SK-N-SH (cell line): ENCODE measurements at regions not wholly inside any gene's neighbourhood (a gene's known extent, or its start where the extent isn't known, plus 50 kb on each side); places are given as distances from the start of the nearest gene placed in this dataset.

Source experiments
- CTCF ChIA-PET: fragments of 300-600, 350-600 bp; formaldehyde crosslinking; extraction: SDS; loops from one replicate; lab custom pipeline; 2021; lab: Yijun Ruan, JAX
- POLR2A ChIA-PET: fragments of 350-600 bp; sonication (Branson Sonifier 250); formaldehyde crosslinking; extraction: SDS; loops from one replicate; lab custom pipeline; 2020; ENCODE audit warnings: antibody characterized with exemption, inconsistent platforms; lab: Yijun Ruan, JAX
- DNase-seq: peaks from one replicate; pipeline ENCODE4 v3.0.0; 2012
- H2AFZ ChIP-seq: fragments of 200-600 bp; sonication (generic); 2 replicates; pipeline ENCODE4 v1.8.1; 2016; ENCODE audit warnings: antibody characterized with exemption, mild to moderate bottlenecking, low read depth
- H3F3A ChIP-seq: fragments of 200-600 bp; sonication (generic); replicated peaks from 2 replicates; pipeline ENCODE3; 2016; ENCODE audit warnings: antibody characterized with exemption, mild to moderate bottlenecking; ENCODE audit not compliant: insufficient read depth
- H3K27ac ChIP-seq, 2 experiments: fragments of 200-500 bp in 1 of 2; fragments of 200-600 bp in 1 of 2; sonication (Bioruptor generic) in 1 of 2; sonication (generic), shearing (Covaris generic) in 1 of 2; 2 replicates each; pipeline versions ENCODE4 v1.5.1 to v1.6.1; 2014 to 2016; ENCODE audit warnings: low read depth in 2 of 2, inconsistent platforms in 1 of 2, low read length in 1 of 2, mild to moderate bottlenecking in 1 of 2, mixed read lengths in 1 of 2
- H3K27me3 ChIP-seq: fragments of 200-600 bp; sonication (generic), shearing (Covaris generic); 2 replicates; pipeline ENCODE4 v1.6.1; 2016; ENCODE audit warnings: mixed run types; ENCODE audit not compliant: insufficient read depth
- H3K36me3 ChIP-seq, 2 experiments: fragments of 200-500 bp in 1 of 2; fragments of 200-600 bp in 1 of 2; sonication (Bioruptor generic) in 1 of 2; sonication (generic) in 1 of 2; replicated peaks in 1 of 2; 2 replicates each; pipeline versions ENCODE3 to v1.5.1; 2014 to 2016; ENCODE audit warnings: low read length in 1 of 2, mild to moderate bottlenecking in 1 of 2; ENCODE audit not compliant: insufficient read depth in 2 of 2, control insufficient read depth in 1 of 2
- H3K4me1 ChIP-seq, 2 experiments: fragments of 200-500 bp in 1 of 2; fragments of 200-600 bp in 1 of 2; sonication (Bioruptor generic) in 1 of 2; sonication (generic), shearing (Covaris generic) in 1 of 2; 2 replicates each; pipeline versions ENCODE4 v1.5.1 to v1.6.1; 2014 to 2016; ENCODE audit warnings: low read depth in 1 of 2, low read length in 1 of 2, mixed run types in 1 of 2; ENCODE audit not compliant: insufficient read depth in 2 of 2, control insufficient read depth in 1 of 2
- H3K4me2 ChIP-seq: fragments of 200-600 bp; sonication (generic), shearing (Covaris generic); 2 replicates; pipeline ENCODE4 v1.6.1; 2017; ENCODE audit warnings: mixed run types
- H3K4me3 ChIP-seq, 2 experiments: fragments of 200-500 bp in 1 of 2; fragments of 200-600 bp in 1 of 2; sonication (Bioruptor generic) in 1 of 2; sonication (generic), shearing (Covaris generic) in 1 of 2; 2 replicates each; pipeline versions ENCODE4 v1.5.1 to v1.8.1; 2014 to 2016; ENCODE audit warnings: low read depth in 2 of 2, inconsistent platforms in 1 of 2, low read length in 1 of 2, mild to moderate bottlenecking in 1 of 2, mixed read lengths in 1 of 2, moderate library complexity in 1 of 2
- H3K79me2 ChIP-seq: fragments of 200-600 bp; sonication (generic); 2 replicates; pipeline ENCODE4 v1.8.1; 2017; ENCODE audit warnings: mild to moderate bottlenecking; ENCODE audit not compliant: insufficient read depth
- H3K9ac ChIP-seq: fragments of 200-600 bp; sonication (generic); 2 replicates; pipeline ENCODE4 v1.6.1; 2017; ENCODE audit warnings: mixed run types
- H3K9me2 ChIP-seq: fragments of 200-600 bp; sonication (generic); 2 replicates; pipeline ENCODE4 v1.6.1; 2017; ENCODE audit warnings: mixed run types
- H3K9me3 ChIP-seq: fragments of 200-600 bp; sonication (generic); 2 replicates; pipeline ENCODE4 v1.6.1; 2017; ENCODE audit warnings: mixed run types, mild to moderate bottlenecking, moderate library complexity
- H4K20me1 ChIP-seq: fragments of 200-600 bp; sonication (generic); 2 replicates; pipeline ENCODE4 v1.6.1; 2017; ENCODE audit warnings: mild to moderate bottlenecking, mixed run types; ENCODE audit not compliant: insufficient read depth
- GABPA ChIP-seq: IDR thresholded peaks from 2 replicates; pipeline ENCODE4 v1.4.0; 2012; ENCODE audit warnings: low read depth, mild to moderate bottlenecking
- MEF2A ChIP-seq: IDR thresholded peaks from 2 replicates; pipeline ENCODE4 v1.4.0; 2012; ENCODE audit warnings: low read depth, borderline replicate concordance
- MXI1 ChIP-seq: IDR thresholded peaks from 2 replicates; pipeline ENCODE4 v1.6.1; 2012; ENCODE audit warnings: mild to moderate bottlenecking, low read depth, low read length, improper control_type of control experiment
- NFIC ChIP-seq: IDR thresholded peaks from 2 replicates; pipeline ENCODE4 v1.4.0; 2012; ENCODE audit warnings: borderline replicate concordance
- NRF1 ChIP-seq: IDR thresholded peaks from 2 replicates; pipeline ENCODE4 v1.6.1; 2012; ENCODE audit warnings: low read depth, mild to moderate bottlenecking, low read length
- POLR2AphosphoS5 ChIP-seq: IDR thresholded peaks from 2 replicates; pipeline ENCODE4 v1.6.1; 2012; ENCODE audit warnings: low read depth, low read length
- RAD21 ChIP-seq: IDR thresholded peaks from 2 replicates; pipeline ENCODE4 v1.6.1; 2012; ENCODE audit warnings: mild to moderate bottlenecking, low read length
- SIN3A ChIP-seq: IDR thresholded peaks from 2 replicates; pipeline ENCODE4 v1.6.1; 2012; ENCODE audit warnings: low read depth, mild to moderate bottlenecking, low read length, moderate library complexity, borderline replicate concordance
- SMC3 ChIP-seq: IDR thresholded peaks from 2 replicates; pipeline ENCODE4 v1.6.1; 2012; ENCODE audit warnings: low read depth, low read length, improper control_type of control experiment
- TAF1 ChIP-seq: IDR thresholded peaks from 2 replicates; pipeline ENCODE4 v1.6.1; 2012; ENCODE audit warnings: low read depth, mild to moderate bottlenecking, low read length, moderate library complexity, borderline replicate concordance
- ZBTB33 ChIP-seq: IDR thresholded peaks from 2 replicates; pipeline ENCODE4 v1.4.0; 2012; ENCODE audit warnings: low read depth, borderline replicate concordance
- WGBS: methylation state at CpG from one replicate; pipeline ENCODE4 v1.1.6; 2017; ENCODE audit warnings: low lambda C conversion rate; 5-methylcytosine and 5-hydroxymethylcytosine counted together
- TF ChIP-seq, protein P1 (sequence below): IDR thresholded peaks from 2 replicates; pipeline ENCODE4 v1.4.0; 2012; ENCODE audit warnings: low read depth, borderline replicate concordance
- TF ChIP-seq, protein P2 (sequence below): fragments of 200-600 bp; sonication (generic); IDR thresholded peaks from 2 replicates; pipeline ENCODE4 v1.6.1; 2017; ENCODE audit warnings: antibody characterized with exemption, mild to moderate bottlenecking, moderate library complexity
- TF ChIP-seq, protein P3 (sequence below): IDR thresholded peaks from 2 replicates; pipeline ENCODE4 v1.4.0; 2012; ENCODE audit warnings: low read depth
- TF ChIP-seq, protein P4 (sequence below): fragments of 150-350 bp; IDR thresholded peaks from 2 replicates; pipeline ENCODE4 v1.6.1; 2016; ENCODE audit warnings: mild to moderate bottlenecking, low read depth, low read length

DNA sequence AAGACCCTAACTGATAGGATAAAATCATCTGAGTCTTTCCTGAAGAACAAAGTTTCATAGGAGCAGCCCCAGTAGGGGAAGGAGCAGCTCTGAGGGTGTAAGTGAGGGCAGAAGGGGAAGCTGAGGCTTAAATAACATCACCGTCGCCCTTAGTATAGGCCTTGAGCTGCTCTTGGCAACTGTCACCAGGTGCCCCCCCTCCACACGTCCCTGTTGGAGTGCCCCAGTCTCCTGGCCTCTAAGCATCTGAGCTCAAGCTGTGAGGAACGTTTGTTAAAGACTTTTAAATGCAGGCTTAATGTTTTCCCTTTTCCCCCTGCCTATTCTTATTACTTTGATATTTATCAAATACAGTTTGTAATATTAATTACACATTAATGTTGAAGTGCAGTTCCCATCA, 170.6 kb downstream of the ZIC5 start (continued):
- TF ChIP-seq, protein P1, sequence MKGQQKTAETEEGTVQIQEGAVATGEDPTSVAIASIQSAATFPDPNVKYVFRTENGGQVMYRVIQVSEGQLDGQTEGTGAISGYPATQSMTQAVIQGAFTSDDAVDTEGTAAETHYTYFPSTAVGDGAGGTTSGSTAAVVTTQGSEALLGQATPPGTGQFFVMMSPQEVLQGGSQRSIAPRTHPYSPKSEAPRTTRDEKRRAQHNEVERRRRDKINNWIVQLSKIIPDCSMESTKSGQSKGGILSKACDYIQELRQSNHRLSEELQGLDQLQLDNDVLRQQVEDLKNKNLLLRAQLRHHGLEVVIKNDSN, result no peak
- TF ChIP-seq MXI1 (no peak), NFIC (no peak), ZBTB33 (no peak), POLR2AphosphoS5 (no peak)

DNA sequence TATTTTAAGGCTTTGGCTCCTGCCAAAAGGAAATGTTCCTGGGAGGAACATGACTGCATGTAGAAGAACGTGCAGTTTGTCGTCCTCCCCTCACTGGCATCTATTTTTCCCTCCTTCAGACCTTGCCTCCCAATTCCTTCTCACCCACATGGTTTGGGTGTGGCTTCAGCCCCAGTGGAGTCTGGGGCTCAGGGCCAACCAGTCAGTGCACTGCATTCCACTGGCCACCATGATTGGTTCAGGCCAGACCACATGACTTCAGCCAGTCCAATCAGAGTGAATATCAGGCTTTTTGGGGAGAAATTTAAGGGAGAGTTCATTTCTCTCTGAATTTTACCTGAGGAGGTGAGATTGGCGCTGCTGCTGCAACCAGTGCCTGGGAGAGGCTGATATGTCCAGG, 171.6 kb downstream of the ZIC5 start:
- no peaks in the 10 kb centered on the region for H3K79me2 ChIP-seq
- CTCF ChIA-PET, result no interaction called here
- no peak overlapping the region for H2AFZ ChIP-seq
- H4K20me1 ChIP-seq, result no peaks in the 10 kb centered on the region
- H3F3A ChIP-seq, result no peaks in the 10 kb centered on the region
- no peak overlapping the region for H3K9ac ChIP-seq
- no peaks in the 10 kb centered on the region for H3K9me3 ChIP-seq
- no peaks in the 10 kb centered on the region for H3K36me3 ChIP-seq
- H3K27me3 ChIP-seq, result no peaks in the 10 kb centered on the region
- TF ChIP-seq, protein P2, sequence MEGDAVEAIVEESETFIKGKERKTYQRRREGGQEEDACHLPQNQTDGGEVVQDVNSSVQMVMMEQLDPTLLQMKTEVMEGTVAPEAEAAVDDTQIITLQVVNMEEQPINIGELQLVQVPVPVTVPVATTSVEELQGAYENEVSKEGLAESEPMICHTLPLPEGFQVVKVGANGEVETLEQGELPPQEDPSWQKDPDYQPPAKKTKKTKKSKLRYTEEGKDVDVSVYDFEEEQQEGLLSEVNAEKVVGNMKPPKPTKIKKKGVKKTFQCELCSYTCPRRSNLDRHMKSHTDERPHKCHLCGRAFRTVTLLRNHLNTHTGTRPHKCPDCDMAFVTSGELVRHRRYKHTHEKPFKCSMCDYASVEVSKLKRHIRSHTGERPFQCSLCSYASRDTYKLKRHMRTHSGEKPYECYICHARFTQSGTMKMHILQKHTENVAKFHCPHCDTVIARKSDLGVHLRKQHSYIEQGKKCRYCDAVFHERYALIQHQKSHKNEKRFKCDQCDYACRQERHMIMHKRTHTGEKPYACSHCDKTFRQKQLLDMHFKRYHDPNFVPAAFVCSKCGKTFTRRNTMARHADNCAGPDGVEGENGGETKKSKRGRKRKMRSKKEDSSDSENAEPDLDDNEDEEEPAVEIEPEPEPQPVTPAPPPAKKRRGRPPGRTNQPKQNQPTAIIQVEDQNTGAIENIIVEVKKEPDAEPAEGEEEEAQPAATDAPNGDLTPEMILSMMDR, result no peak
- no peak for TF ChIP-seq MEF2A
- TF ChIP-seq TAF1, result no peak
- no peak for TF ChIP-seq RAD21
- no peak for TF ChIP-seq POLR2AphosphoS5
- TF ChIP-seq, protein P3, sequence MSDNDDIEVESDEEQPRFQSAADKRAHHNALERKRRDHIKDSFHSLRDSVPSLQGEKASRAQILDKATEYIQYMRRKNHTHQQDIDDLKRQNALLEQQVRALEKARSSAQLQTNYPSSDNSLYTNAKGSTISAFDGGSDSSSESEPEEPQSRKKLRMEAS, result no peak
- no peak for TF ChIP-seq GABPA
- H3K9me2 ChIP-seq, result no peaks in the 10 kb centered on the region
- DNase-seq, result no peak
- no peaks in the 10 kb centered on the region for H3K4me1 ChIP-seq
- H3K4me3 ChIP-seq, result no peak overlapping the region
- 72% methylated on average over 3 of the region's 3 CpGs for WGBS
- no peak overlapping the region for H3K4me2 ChIP-seq
- no peak overlapping the region for H3K27ac ChIP-seq
- POLR2A ChIA-PET, result no interaction called here

- Histone ChIP-seq H3K4me1 (no peaks in the 10 kb centered on the region), H3F3A (no peaks in the 10 kb centered on the region), H3K79me2 (no peaks in the 10 kb centered on the region), H3K27me3 (no peaks in the 10 kb centered on the region), H2AFZ (no peak overlapping the region), H3K9me2 (no peaks in the 10 kb centered on the region), H3K9ac (no peak overlapping the region), H3K36me3 (no peaks in the 10 kb centered on the region), H4K20me1 (no peaks in the 10 kb centered on the region), H3K9me3 (no peaks in the 10 kb centered on the region), H3K4me2 (no peak overlapping the region), H3K27ac (no peak overlapping the region), H3K4me3 (no peak overlapping the region)
- ChIA-PET POLR2A (no interaction called here), CTCF (no interaction called here)
- no peak for DNase-seq
- 60% methylated on average over 4 of the region's 4 CpGs for whole genome bisulfite sequencing
- TF ChIP-seq SIN3A, result no peak
- TF ChIP-seq, protein P2, result no peak
- TF ChIP-seq NRF1, result no peak
- TF ChIP-seq, protein P4, sequence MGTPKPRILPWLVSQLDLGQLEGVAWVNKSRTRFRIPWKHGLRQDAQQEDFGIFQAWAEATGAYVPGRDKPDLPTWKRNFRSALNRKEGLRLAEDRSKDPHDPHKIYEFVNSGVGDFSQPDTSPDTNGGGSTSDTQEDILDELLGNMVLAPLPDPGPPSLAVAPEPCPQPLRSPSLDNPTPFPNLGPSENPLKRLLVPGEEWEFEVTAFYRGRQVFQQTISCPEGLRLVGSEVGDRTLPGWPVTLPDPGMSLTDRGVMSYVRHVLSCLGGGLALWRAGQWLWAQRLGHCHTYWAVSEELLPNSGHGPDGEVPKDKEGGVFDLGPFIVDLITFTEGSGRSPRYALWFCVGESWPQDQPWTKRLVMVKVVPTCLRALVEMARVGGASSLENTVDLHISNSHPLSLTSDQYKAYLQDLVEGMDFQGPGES, result no peak
- no peak for TF ChIP-seq SMC3
Measured at GRCh38 chr13:99798756-99799155, 172.8 kb downstream of the ZIC5 start.
